Naive thymus-derived CD4-positive, alpha-beta T cell (primary cell): ENCODE measurements at regions not wholly inside any gene's neighbourhood (a gene's known extent, or its start where the extent isn't known, plus 50 kb on each side); places are given as distances from the start of the nearest gene placed in this dataset.

ENCODE experiments used
- ATAC-seq: fragments of 150-1000 bp; cut with Tn5 transposase; 2 replicates; pipeline ENCODE4 v1.10.0; 2021; ENCODE audit warnings: mild to moderate bottlenecking, moderate library complexity
- CTCF ChIA-PET: fragments of 350-600 bp; sonication (Branson Sonifier 250); formaldehyde crosslinking; loops from one replicate; lab custom pipeline; 2021; ENCODE audit warnings: antibody characterized with exemption; lab: Charles Lee
- POLR2A ChIA-PET: fragments of 350-600 bp; sonication (Branson Sonifier 250); formaldehyde crosslinking; loops from one replicate; lab custom pipeline; 2021; ENCODE audit warnings: antibody characterized with exemption, inconsistent platforms; lab: Charles Lee
- DNase-seq, 9 donors: peaks; one replicate each; pipeline versions ENCODE4 v3.0.0 to v3.0.0-alpha.2; 2020 to 2022; ENCODE audit warnings: mixed read lengths in 1 of 9
- H3K27ac ChIP-seq: one replicate; pipeline ENCODE4 v1.7.0; 2013; ENCODE audit warnings: mild to moderate bottlenecking, low read depth, low read length, moderate library complexity
- H3K27me3 ChIP-seq, 2 donors: one replicate each; pipeline ENCODE4 v1.7.0; 2013; ENCODE audit warnings: low read length in 2 of 2, mild to moderate bottlenecking in 2 of 2, moderate library complexity in 2 of 2; ENCODE audit not compliant: control insufficient read depth in 2 of 2, insufficient read depth in 2 of 2
- H3K36me3 ChIP-seq, 3 experiments: 1 replicate in 2 of 3; 2 replicates in 1 of 3; pipeline ENCODE4 v1.7.0; 2013; ENCODE audit warnings: low read length in 3 of 3, mild to moderate bottlenecking in 3 of 3, moderate library complexity in 1 of 3; ENCODE audit not compliant: insufficient read depth in 3 of 3, control insufficient read depth in 2 of 3
- H3K4me1 ChIP-seq, 2 donors: one replicate each; pipeline ENCODE4 v1.7.0; 2013; ENCODE audit warnings: low read length in 2 of 2, mild to moderate bottlenecking in 2 of 2, moderate library complexity in 1 of 2; ENCODE audit not compliant: control insufficient read depth in 2 of 2, insufficient read depth in 2 of 2
- H3K4me3 ChIP-seq: 2 replicates; pipeline ENCODE4 v1.7.0; 2013; ENCODE audit warnings: mild to moderate bottlenecking, low read length
- H3K9me3 ChIP-seq, 3 experiments: 1 replicate in 2 of 3; 2 replicates in 1 of 3; pipeline ENCODE4 v1.7.0; 2013; ENCODE audit warnings: low read length in 3 of 3; ENCODE audit not compliant: control insufficient read depth in 2 of 3
- H3K27ac Mint-ChIP-seq, 9 donors: one replicate each; pipeline ENCODE4 v1.8.0; 2020 to 2022; ENCODE audit warnings: mixed read lengths in 9 of 9, mild to moderate bottlenecking in 8 of 9, moderate library complexity in 5 of 9, inconsistent platforms in 2 of 9
- H3K27me3 Mint-ChIP-seq, 5 donors: one replicate each; pipeline ENCODE4 v1.8.0; 2021 to 2022; ENCODE audit warnings: mixed read lengths in 5 of 5, mild to moderate bottlenecking in 1 of 5
- H3K36me3 Mint-ChIP-seq, 5 donors: one replicate each; pipeline ENCODE4 v1.8.0; 2020 to 2022; ENCODE audit warnings: mixed read lengths in 5 of 5, mild to moderate bottlenecking in 3 of 5, inconsistent platforms in 1 of 5
- H3K4me1 Mint-ChIP-seq, 7 donors: one replicate each; pipeline ENCODE4 v1.8.0; 2020 to 2022; ENCODE audit warnings: mixed read lengths in 7 of 7, mild to moderate bottlenecking in 3 of 7, inconsistent platforms in 1 of 7
- H3K4me3 Mint-ChIP-seq, 10 donors: one replicate each; pipeline ENCODE4 v1.8.0; 2020 to 2022; ENCODE audit warnings: mild to moderate bottlenecking in 10 of 10, mixed read lengths in 10 of 10, moderate library complexity in 6 of 10, inconsistent platforms in 2 of 10
- H3K9me3 Mint-ChIP-seq, 11 donors: one replicate each; pipeline ENCODE4 v1.8.0; 2020 to 2022; ENCODE audit warnings: mixed read lengths in 11 of 11, mild to moderate bottlenecking in 4 of 11, inconsistent platforms in 1 of 11, moderate library complexity in 1 of 11
- intact Hi-C, 2 donors: fragments of 100-400 bp; cut with micrococcal nuclease; formaldehyde crosslinking; loops; one replicate each; pipeline ENCODE4 v1.15.1; 2023

GRCh38 chr2:199216253-199216652, 241.5 kb downstream of the SATB2 start:
- Histone ChIP-seq H3K27ac (no peak overlapping the region), H3K4me3 (no peak overlapping the region), H3K9me3 (no peaks in the 10 kb centered on the region), H3K27me3 (no peaks in the 10 kb centered on the region), H3K36me3 (no peaks in the 10 kb centered on the region), H3K4me1 (no peaks in the 10 kb centered on the region)
- no peak for ATAC-seq
- no peaks in the 10 kb centered on the region for H3K36me3 Mint-ChIP-seq
- H3K9me3 Mint-ChIP-seq: peaks cover 0 to 14% (median 3%) of the 10 kb centered on the region in 11 donors
- H3K27ac Mint-ChIP-seq: no peak overlapping the region
- no peak for DNase-seq
- H3K27me3 Mint-ChIP-seq: peaks cover 0 to 11% (median 0%) of the 10 kb centered on the region in 5 donors
- ChIA-PET CTCF (no interaction called here), POLR2A (no interaction called here)
- intact Hi-C loops: no loop called here
- no peak overlapping the region for H3K4me3 Mint-ChIP-seq
- no peaks in the 10 kb centered on the region for H3K4me1 Mint-ChIP-seq

- ChIA-PET POLR2A (no interaction called here), CTCF (no interaction called here)
- H3K4me1 Mint-ChIP-seq: no peaks in the 10 kb centered on the region
- Histone ChIP-seq H3K4me1 (no peaks in the 10 kb centered on the region), H3K27me3 (no peaks in the 10 kb centered on the region), H3K27ac (no peak overlapping the region), H3K9me3 (no peaks in the 10 kb centered on the region), H3K36me3 (no peaks in the 10 kb centered on the region), H3K4me3 (no peak overlapping the region)
- peaks cover 0 to 4% (median 0%) of the 10 kb centered on the region in 5 donors for H3K36me3 Mint-ChIP-seq
- no peak overlapping the region for H3K4me3 Mint-ChIP-seq
- peaks cover 0 to 14% (median 5%) of the 10 kb centered on the region in 5 donors for H3K27me3 Mint-ChIP-seq
- ATAC-seq: no peak
- DNase-seq: no peak
- H3K9me3 Mint-ChIP-seq: peaks cover 0 to 10% (median 2%) of the 10 kb centered on the region in 11 donors
- intact Hi-C loops: no loop called here
- no peak overlapping the region for H3K27ac Mint-ChIP-seq
Measured at GRCh38 chr2:199207011-199207410, 250.7 kb downstream of the SATB2 start.

DNA sequence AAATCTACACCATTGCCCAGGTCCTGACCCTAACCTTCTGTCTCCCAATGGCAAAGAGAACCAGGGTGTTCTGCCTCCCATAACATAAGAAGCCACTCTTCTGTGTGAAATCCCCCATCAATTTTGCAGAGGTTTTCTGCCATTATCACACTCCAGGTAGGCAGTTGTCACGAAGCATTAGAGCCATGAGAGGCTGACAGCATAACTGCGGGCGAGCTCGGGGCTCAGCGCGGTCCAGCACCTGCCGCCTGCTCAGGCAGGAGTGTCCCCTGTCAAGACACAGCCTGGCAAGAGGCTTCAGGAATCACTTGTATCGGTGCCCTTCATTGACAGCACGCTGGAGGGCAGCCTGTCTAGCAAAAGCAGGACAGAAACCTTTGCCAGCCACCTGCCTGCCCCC, 251.2 kb downstream of the SATB2 start:
- Mint-ChIP-seq H3K4me1 (no peaks in the 10 kb centered on the region), H3K9me3 (peaks cover 0 to 8% (median 1%) of the 10 kb centered on the region in 11 donors), H3K4me3 (no peak overlapping the region), H3K27ac (no peak overlapping the region), H3K36me3 (peaks cover 0 to 4% (median 0%) of the 10 kb centered on the region in 5 donors), H3K27me3 (peaks cover 0 to 11% (median 5%) of the 10 kb centered on the region in 5 donors)
- no peak for ATAC-seq
- intact Hi-C loops: no loop called here
- no peak for DNase-seq
- H3K27me3 ChIP-seq: no peaks in the 10 kb centered on the region
- H3K36me3 ChIP-seq: no peaks in the 10 kb centered on the region
- CTCF ChIA-PET: no interaction called here
- H3K4me1 ChIP-seq: no peaks in the 10 kb centered on the region
- H3K27ac ChIP-seq: no peak overlapping the region
- POLR2A ChIA-PET: no interaction called here
- no peak overlapping the region for H3K4me3 ChIP-seq
- no peaks in the 10 kb centered on the region for H3K9me3 ChIP-seq

GRCh38 chr2:199202964-199203363, 254.8 kb downstream of the SATB2 start:
- no peaks in the 10 kb centered on the region for H3K27me3 ChIP-seq
- no peak for ATAC-seq
- H3K9me3 ChIP-seq: no peaks in the 10 kb centered on the region
- H3K36me3 Mint-ChIP-seq: peaks cover 0 to 4% (median 0%) of the 10 kb centered on the region in 5 donors
- POLR2A ChIA-PET: no interaction called here
- no peak overlapping the region for H3K4me3 Mint-ChIP-seq
- CTCF ChIA-PET: no interaction called here
- H3K4me1 ChIP-seq: no peaks in the 10 kb centered on the region
- H3K4me3 ChIP-seq: no peak overlapping the region
- H3K9me3 Mint-ChIP-seq: peaks cover 0 to 4% (median 0%) of the 10 kb centered on the region in 11 donors
- intact Hi-C loops: no loop called here
- H3K27ac Mint-ChIP-seq: no peak overlapping the region
- no peak overlapping the region for H3K27ac ChIP-seq
- DNase-seq: no peak
- no peaks in the 10 kb centered on the region for H3K4me1 Mint-ChIP-seq
- H3K27me3 Mint-ChIP-seq: peaks cover 0 to 11% (median 5%) of the 10 kb centered on the region in 5 donors
- no peaks in the 10 kb centered on the region for H3K36me3 ChIP-seq

GRCh38 chr2:199201539-199201938, 256.2 kb downstream of the SATB2 start:
- no peak overlapping the region for H3K4me3 Mint-ChIP-seq
- H3K4me1 Mint-ChIP-seq: no peaks in the 10 kb centered on the region
- Histone ChIP-seq H3K4me1 (no peaks in the 10 kb centered on the region), H3K36me3 (no peaks in the 10 kb centered on the region), H3K27ac (no peak overlapping the region), H3K9me3 (no peaks in the 10 kb centered on the region), H3K27me3 (no peaks in the 10 kb centered on the region), H3K4me3 (no peak overlapping the region)
- no peak for ATAC-seq
- no peak for DNase-seq
- H3K36me3 Mint-ChIP-seq: peaks cover 0 to 4% (median 0%) of the 10 kb centered on the region in 5 donors
- peaks cover 0 to 11% (median 5%) of the 10 kb centered on the region in 5 donors for H3K27me3 Mint-ChIP-seq
- intact Hi-C loops: no loop called here
- no peak overlapping the region for H3K27ac Mint-ChIP-seq
- ChIA-PET CTCF (no interaction called here), POLR2A (no interaction called here)
- H3K9me3 Mint-ChIP-seq: peaks cover 0 to 4% (median 0%) of the 10 kb centered on the region in 11 donors

DNA sequence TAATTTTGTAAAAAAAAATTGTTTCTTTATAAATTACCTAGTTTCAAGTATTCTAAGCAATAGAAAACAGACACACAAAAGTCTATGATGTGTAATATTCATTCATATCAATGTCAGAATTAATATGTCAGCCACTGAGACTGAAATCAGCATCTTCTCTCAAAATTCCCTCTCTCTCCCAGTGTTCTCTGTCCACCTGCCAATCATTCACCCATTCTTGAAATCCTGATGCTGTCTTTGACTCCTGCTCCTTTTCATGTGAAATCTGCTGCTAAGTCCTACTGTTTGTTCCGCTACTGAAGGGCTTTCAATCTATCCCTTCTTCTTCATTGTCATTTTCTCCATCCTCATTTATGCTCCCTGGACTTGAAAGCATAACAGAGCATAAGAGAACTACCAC, 257.9 kb downstream of the SATB2 start:
- H3K27ac ChIP-seq: no peak overlapping the region
- no peak overlapping the region for H3K4me3 ChIP-seq
- H3K27me3 ChIP-seq: no peaks in the 10 kb centered on the region
- ATAC-seq: no peak
- Mint-ChIP-seq H3K9me3 (peaks cover 0 to 4% (median 0%) of the 10 kb centered on the region in 11 donors), H3K4me1 (no peaks in the 10 kb centered on the region), H3K36me3 (peaks cover 0 to 4% (median 0%) of the 10 kb centered on the region in 5 donors), H3K27me3 (peaks cover 0 to 15% (median 0%) of the 10 kb centered on the region in 5 donors), H3K27ac (no peak overlapping the region), H3K4me3 (no peak overlapping the region)
- DNase-seq: no peak
- ChIA-PET POLR2A (no interaction called here), CTCF (no interaction called here)
- H3K36me3 ChIP-seq: no peaks in the 10 kb centered on the region
- intact Hi-C loops: no loop called here
- H3K9me3 ChIP-seq: no peaks in the 10 kb centered on the region
- no peaks in the 10 kb centered on the region for H3K4me1 ChIP-seq

GRCh38 chr2:199197448-199197847, 260.3 kb downstream of the SATB2 start:
- Histone ChIP-seq H3K27ac (no peak overlapping the region), H3K4me3 (no peak overlapping the region), H3K9me3 (no peaks in the 10 kb centered on the region), H3K27me3 (no peaks in the 10 kb centered on the region), H3K4me1 (no peaks in the 10 kb centered on the region), H3K36me3 (no peaks in the 10 kb centered on the region)
- ATAC-seq (no peak), DNase-seq (no peak)
- ChIA-PET CTCF (no interaction called here), POLR2A (no interaction called here)
- no peaks in the 10 kb centered on the region for H3K4me1 Mint-ChIP-seq
- H3K27me3 Mint-ChIP-seq: peaks cover 0 to 4% (median 0%) of the 10 kb centered on the region in 5 donors
- intact Hi-C loops: no loop called here
- no peak overlapping the region for H3K4me3 Mint-ChIP-seq
- no peak overlapping the region for H3K27ac Mint-ChIP-seq
- H3K9me3 Mint-ChIP-seq: peaks cover 0 to 4% (median 0%) of the 10 kb centered on the region in 11 donors
- no peaks in the 10 kb centered on the region for H3K36me3 Mint-ChIP-seq
